IPS DF 4.7 (cell line): ENCODE measurements at regions not wholly inside any gene's neighbourhood (a gene's known extent, or its start where the extent isn't known, plus 50 kb on each side); places are given as distances from the start of the nearest gene placed in this dataset.

ENCODE experiments used
- DNase-seq: peaks from one replicate; pipeline ENCODE4 v3.0.0-alpha.2; 2013; ENCODE audit warnings: low spot score; ENCODE audit errors: extremely low read depth

- DNase-seq, result no peak
Measured at GRCh38 chr21:27678511-27678910, 711.6 kb upstream of the ADAMTS5 start.

DNA sequence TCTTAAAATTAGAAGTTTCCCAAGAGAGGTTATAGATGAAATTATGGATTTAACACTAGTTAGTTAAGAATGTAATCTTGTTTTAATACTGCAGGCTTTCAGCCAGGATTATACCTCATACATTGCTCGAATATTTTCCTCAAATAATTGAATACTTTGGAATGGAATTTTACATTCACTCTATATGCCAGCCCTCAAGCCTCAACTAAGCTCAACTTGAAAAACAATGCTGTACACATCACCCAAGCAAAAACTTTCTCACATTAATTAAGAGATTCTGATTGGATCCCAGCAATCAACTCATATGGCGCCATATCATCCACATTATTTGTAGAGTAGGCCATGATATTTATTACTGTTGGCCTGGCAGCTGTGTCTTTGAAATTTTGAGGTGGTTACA lies 710.7 kb upstream of the ADAMTS5 start:
- DNase-seq, result no peak

- DNase-seq, result no peak
Measured at GRCh38 chr21:27675306-27675705, 708.4 kb upstream of the ADAMTS5 start.

GRCh38 chr21:27674041-27674615 lies 707.2 kb upstream of the ADAMTS5 start:
- no peak for DNase-seq

- DNase-seq, result no peak
Measured at GRCh38 chr21:27673581-27673980, 706.7 kb upstream of the ADAMTS5 start.

DNA sequence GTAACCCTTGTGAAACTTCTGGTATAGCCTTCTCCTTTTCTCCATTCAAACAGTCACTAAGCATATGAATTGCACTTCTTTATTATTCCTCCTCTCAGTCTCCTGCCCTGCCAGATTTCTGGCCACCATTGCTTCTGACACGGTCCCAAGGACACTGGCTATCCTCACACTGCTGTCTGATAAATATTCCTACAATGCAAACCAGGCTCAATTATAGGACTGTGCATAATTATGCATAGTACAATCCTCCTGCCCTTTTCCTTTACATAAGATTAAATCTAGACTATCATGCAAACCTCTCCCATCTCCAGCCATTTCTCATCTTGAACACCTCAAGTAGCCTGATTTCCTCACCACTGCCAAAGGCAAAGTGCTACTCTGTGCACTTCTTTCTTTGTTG lies 704.3 kb upstream of the ADAMTS5 start:
- DNase-seq, result no peak

DNA sequence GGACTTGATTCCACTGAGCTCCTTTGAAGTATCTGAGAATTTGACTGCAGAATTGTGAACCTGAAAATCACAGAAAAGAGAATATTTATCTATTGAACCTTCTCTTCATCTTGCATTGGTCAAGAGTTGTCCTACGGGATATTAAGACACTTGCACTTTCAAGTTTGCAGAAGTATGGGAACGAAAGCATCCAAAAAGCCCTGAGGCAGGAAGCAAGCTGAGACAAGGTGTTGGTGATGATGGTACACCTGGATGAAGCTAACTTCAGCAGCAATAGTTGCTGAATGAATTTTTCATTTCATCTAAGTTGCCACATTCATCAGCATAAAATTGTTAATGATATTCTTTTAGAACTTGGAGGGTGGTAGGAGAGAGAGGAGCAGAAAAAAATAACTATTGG lies 686.6 kb upstream of the ADAMTS5 start:
- DNase-seq, result no peak

GRCh38 chr21:27649762-27650161 lies 682.9 kb upstream of the ADAMTS5 start:
- no peak for DNase-seq

DNA sequence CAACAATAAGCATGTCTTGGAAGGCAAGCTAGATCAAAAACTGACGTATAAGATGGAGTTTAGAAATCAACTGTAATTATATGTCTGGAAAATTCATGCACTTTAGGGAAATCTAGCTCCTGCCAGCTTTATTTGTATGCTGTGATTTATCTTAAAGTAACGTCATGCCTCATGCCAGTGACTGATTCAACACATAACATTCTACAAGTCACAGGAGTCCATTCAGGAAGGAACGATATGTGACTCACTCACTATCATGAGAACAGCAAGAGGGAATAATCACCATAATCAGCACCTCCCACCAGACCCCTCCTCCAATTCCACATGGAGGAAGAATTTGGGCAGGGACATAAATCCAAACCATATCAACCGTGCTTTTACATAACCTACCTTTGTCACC lies 682.4 kb upstream of the ADAMTS5 start:
- DNase-seq, result no peak

DNA sequence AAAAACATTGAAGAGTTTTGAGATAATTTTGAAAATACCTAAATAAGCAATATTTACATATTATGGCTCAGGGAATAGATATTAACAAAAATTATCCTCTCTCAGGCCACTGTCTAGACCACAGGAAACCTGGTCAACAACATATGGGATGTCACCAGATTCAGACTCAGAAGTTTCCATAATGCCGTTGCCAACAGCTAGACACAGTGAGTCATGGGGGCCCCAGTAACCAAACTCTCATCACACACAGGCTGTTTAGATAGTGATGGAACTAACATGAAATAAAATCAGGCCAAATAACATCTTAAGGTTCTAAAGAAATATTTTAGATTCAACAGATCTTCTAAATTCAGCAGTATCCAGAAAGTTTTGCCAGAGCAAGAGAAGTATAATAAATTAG lies 681.7 kb upstream of the ADAMTS5 start:
- DNase-seq, result no peak

- DNase-seq, result no peak
Measured at GRCh38 chr21:27647921-27648320, 681.0 kb upstream of the ADAMTS5 start.

DNA sequence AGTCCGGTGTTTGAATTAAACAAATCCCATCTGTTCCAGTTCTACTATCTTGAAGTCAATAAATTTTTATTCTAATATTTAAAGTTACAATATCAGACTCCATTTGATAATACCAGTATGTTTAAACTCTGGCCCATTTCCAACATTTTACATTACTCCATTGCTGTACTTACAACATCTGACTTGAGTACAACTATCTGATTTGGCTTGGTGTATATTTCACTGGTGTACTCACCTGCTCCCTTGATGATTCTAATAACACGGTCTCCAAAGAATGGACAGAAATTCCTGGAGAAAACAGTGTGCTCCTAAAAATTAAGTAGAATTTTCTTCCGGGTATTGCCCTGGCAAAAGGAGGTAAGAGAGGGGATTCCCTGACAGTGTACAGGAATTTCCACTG lies 680.5 kb upstream of the ADAMTS5 start:
- DNase-seq, result no peak

GRCh38 chr21:27646691-27647090 lies 679.8 kb upstream of the ADAMTS5 start:
- DNase-seq, result no peak

GRCh38 chr21:27646056-27646455 lies 679.2 kb upstream of the ADAMTS5 start:
- DNase-seq, result no peak

DNA sequence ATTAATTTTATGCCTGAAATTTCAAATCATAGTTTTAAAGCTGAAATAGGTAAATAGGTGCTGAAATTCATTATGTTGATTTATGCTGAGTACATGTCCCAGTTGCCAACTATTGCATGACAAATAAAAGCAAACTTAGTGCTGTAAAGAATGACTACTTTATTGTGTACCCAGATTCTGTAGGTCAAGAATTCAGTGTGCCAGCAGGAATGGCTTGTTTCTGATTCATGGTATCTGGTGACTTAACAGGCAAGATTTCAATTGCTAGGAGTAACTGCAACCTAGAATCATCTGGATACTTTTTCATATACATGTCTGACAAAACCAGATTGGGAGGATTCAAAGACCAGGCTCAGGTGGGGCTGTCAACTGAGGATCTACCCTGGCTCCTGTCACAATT lies 678.4 kb upstream of the ADAMTS5 start:
- DNase-seq, result no peak

DNA sequence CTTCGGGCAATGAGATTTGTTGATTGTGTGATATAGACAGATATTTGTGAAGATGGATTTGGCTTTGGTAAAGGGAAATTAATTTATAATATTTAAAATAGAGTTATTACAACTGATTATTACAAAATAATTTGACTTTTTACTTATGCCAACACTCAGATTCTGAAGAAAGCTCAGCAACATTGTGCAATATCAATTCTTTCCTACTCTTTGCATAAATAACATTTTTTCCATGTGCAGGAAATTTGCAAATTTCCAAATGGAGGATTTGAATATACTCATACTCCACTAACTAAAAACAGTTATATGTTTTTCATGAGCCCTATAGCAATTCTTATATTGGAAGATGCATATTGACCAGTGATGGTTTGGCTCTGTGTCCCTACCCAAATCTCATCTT lies 676.4 kb upstream of the ADAMTS5 start:
- no peak for DNase-seq

- no peak for DNase-seq
Measured at GRCh38 chr21:27639286-27639685, 672.4 kb upstream of the ADAMTS5 start.

GRCh38 chr21:27636656-27637055 lies 669.8 kb upstream of the ADAMTS5 start:
- no peak for DNase-seq

- DNase-seq, result no peak
Measured at GRCh38 chr21:27633631-27634030, 666.7 kb upstream of the ADAMTS5 start.

DNA sequence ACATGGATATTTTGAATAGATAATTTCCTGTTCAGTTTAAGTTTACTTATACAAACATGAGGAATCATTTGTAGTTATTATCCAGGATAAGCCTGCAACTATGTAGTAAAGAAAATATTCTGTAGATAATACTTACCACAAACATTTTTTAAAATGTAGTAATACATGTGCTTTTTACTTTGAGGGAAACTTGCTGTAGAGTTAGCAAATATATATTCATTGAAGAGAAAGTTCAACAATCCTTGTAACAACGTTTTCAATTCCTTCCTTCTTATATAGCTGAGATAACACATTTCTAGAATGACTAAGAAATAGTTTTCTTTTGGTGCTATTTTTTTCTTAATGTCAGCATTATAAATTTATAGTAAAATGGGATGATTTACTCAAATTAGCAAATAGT lies 664.6 kb upstream of the ADAMTS5 start:
- no peak for DNase-seq

DNA sequence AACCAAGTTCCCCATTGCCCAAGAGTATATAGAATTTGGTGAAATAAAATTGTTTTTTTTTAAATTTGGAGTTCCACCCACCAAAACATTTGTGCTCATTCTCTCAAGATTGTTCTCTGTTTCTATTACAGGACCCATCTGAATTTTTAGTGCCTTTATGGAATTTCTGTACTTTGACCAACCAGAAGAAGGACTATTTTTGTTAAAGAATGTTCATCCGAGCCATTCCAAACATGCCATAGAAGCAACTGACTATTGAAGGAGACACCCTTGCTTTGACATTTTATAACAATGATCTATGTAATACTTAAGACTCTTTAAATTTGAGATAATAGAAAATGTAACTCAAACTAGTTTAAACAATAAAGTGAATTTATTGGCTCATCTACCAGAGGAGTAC lies 655.7 kb upstream of the ADAMTS5 start:
- no peak for DNase-seq

- DNase-seq, result no peak
Measured at GRCh38 chr21:27614231-27614630, 647.3 kb upstream of the ADAMTS5 start.

- DNase-seq, result no peak
Measured at GRCh38 chr21:27606422-27606821, 639.5 kb upstream of the ADAMTS5 start.

- no peak for DNase-seq
Measured at GRCh38 chr21:27596196-27596595, 629.3 kb upstream of the ADAMTS5 start.
